ENCODE measurements at regions not wholly inside any gene's neighbourhood (a gene's known extent, or its start where the extent isn't known, plus 50 kb on each side); places are given as distances from the start of the nearest gene placed in this dataset.

- TF ChIP-seq REST (IDR thresholded peaks at IDR 0.05; ENCODE audit: unreplicated experiment) = no peak
- no peak for TF ChIP-seq ZNF331 (CRISPR knock-in tag; IDR thresholded peaks at IDR 0.05; ENCODE audit: low read depth)
- no peak for TF ChIP-seq CTCF (conservative IDR thresholded peaks at IDR 0.05; ENCODE audit: low read depth in 2 of 2)
- no peak for TF ChIP-seq NANOG (IDR thresholded peaks at IDR 0.05; ENCODE audit: borderline replicate concordance)
- no peak for TF ChIP-seq POLR2AphosphoS5 (IDR thresholded peaks at IDR 0.05; ENCODE audit: low read depth)
- TF ChIP-seq JUNB (IDR thresholded peaks at IDR 0.05; ENCODE audit: unreplicated experiment) = no peak
- TF ChIP-seq CREB1 (CRISPR knock-in tag; IDR thresholded peaks at IDR 0.05; ENCODE audit: low read depth) = no peak
- TF ChIP-seq ZNF114 (CRISPR knock-in tag; IDR thresholded peaks at IDR 0.05) = no peak
- no peak for TF ChIP-seq ETS1 (IDR thresholded peaks at IDR 0.05)
- TF ChIP-seq EZH2phosphoT487 (IDR thresholded peaks at IDR 0.05; ENCODE audit: unreplicated experiment) = no peak
These were observed 460.0 kb downstream of the FOXO1 start (continued) for GRCh38 chr13:40206241-40207000.

- Histone ChIP-seq H2AFZ (no peak overlapping the region), H3K4me2 (no peak overlapping the region), H3K4me1 (ENCODE audit: insufficient read depth) (no peaks in the 10 kb centered on the region), H3K79me2 (replicated peaks; ENCODE audit: insufficient read depth) (no peaks in the 10 kb centered on the region), H3K27ac (ENCODE audit: low read depth) (no peak overlapping the region), H3K4me3 (no peak overlapping the region), H4K20me1 (replicated peaks; ENCODE audit: insufficient read depth) (no peaks in the 10 kb centered on the region), H3F3A (replicated peaks; ENCODE audit: low read depth) (no peaks in the 10 kb centered on the region), H3K36me3 (ENCODE audit: insufficient read depth) (no peaks in the 10 kb centered on the region), H3K27me3 (ENCODE audit: insufficient read depth) (no peaks in the 10 kb centered on the region), H3K9me2 (ENCODE audit: insufficient read depth) (peaks cover 13% of the 10 kb centered on the region; the same call in 1 of the 2 replicates)
- peaks cover 5% of the 10 kb centered on the region; the same call in 1 of the 3 replicates for H3K4me1 Mint-ChIP-seq
- H3K9me3 Mint-ChIP-seq = no peaks in the 10 kb centered on the region
- no peak for ATAC-seq
- no peak for DNase-seq (ENCODE audit: low spot score)
- no peak overlapping the region for H3K27ac Mint-ChIP-seq
- no peak overlapping the region for H3K4me3 Mint-ChIP-seq
- H3K27me3 Mint-ChIP-seq (ENCODE audit: insufficient read depth, low read depth, poor library complexity) = peaks cover 2% of the 10 kb centered on the region
- H3K36me3 Mint-ChIP-seq (ENCODE audit: low read depth) = no peaks in the 10 kb centered on the region
- TF ChIP-seq EZH2 (IDR thresholded peaks at IDR 0.05; ENCODE audit: low read depth, unreplicated experiment) (no peak), CREB1 (CRISPR knock-in tag; IDR thresholded peaks at IDR 0.05; ENCODE audit: low read depth) (no peak), POLR2AphosphoS5 (IDR thresholded peaks at IDR 0.05; ENCODE audit: low read depth) (no peak), ETS1 (IDR thresholded peaks at IDR 0.05) (no peak), ZNF331 (CRISPR knock-in tag; IDR thresholded peaks at IDR 0.05; ENCODE audit: low read depth) (no peak), CTCF (conservative IDR thresholded peaks at IDR 0.05; ENCODE audit: low read depth in 2 of 2) (no peak), REST (IDR thresholded peaks at IDR 0.05; ENCODE audit: unreplicated experiment) (no peak), EZH2phosphoT487 (IDR thresholded peaks at IDR 0.05; ENCODE audit: unreplicated experiment) (no peak)
These were observed 459.4 kb downstream of the FOXO1 start for GRCh38 chr13:40207001-40207478.

Data from GM23338 (cell line).